Panc1 (cell line): ENCODE measurements at regions not wholly inside any gene's neighbourhood (a gene's known extent, or its start where the extent isn't known, plus 50 kb on each side); places are given as distances from the start of the nearest gene placed in this dataset.

Experiments used
- ATAC-seq: fragments of 200-7000 bp; cut with Tn5 transposase; 2 replicates; pipeline ENCODE4 v1.9.1; 2020; ENCODE audit warnings: mild to moderate bottlenecking, moderate library complexity
- BruUV-seq: library from RNA; stranded (reverse); fragments of 400-500 nt; replicated peaks from 2 replicates; lab custom pipeline; 2021; lab: Mats Ljungman, UMichigan
- CTCF ChIA-PET: fragments of 300-600 bp; sonication (Branson Sonifier 250); formaldehyde crosslinking; loops from one replicate; lab custom pipeline; 2022; ENCODE audit warnings: antibody characterized with exemption; lab: Charles Lee
- POLR2A ChIA-PET: fragments of 300-600 bp; sonication (Branson Sonifier 250); formaldehyde crosslinking; loops from one replicate; lab custom pipeline; 2022; ENCODE audit warnings: antibody characterized with exemption; lab: Charles Lee
- DNase-seq: peaks from one replicate; pipeline ENCODE4 v3.0.0-alpha.2; 2010; ENCODE audit warnings: low read depth, low spot score
- H3K27ac ChIP-seq: 2 replicates; pipeline ENCODE4 v1.5.1; 2011; ENCODE audit warnings: mild to moderate bottlenecking, low read length, inconsistent platforms
- H3K27me3 ChIP-seq: fragments of 200-500 bp; sonication (Bioruptor generic); 2 replicates; pipeline ENCODE4 v1.6.0; 2014; ENCODE audit warnings: low read length, inconsistent platforms; ENCODE audit not compliant: control insufficient read depth, insufficient read depth
- H3K36me3 ChIP-seq: fragments of 200-500 bp; sonication (Bioruptor generic); 2 replicates; pipeline ENCODE4 v1.5.1; 2014; ENCODE audit warnings: inconsistent platforms, mild to moderate bottlenecking, low read length, moderate library complexity; ENCODE audit not compliant: control insufficient read depth, insufficient read depth
- H3K4me1 ChIP-seq: 2 replicates; pipeline ENCODE4 v1.5.1; 2011; ENCODE audit warnings: inconsistent platforms, mild to moderate bottlenecking, low read length, moderate library complexity; ENCODE audit not compliant: control insufficient read depth, insufficient read depth
- H3K4me3 ChIP-seq, 2 experiments: 2 replicates each; pipeline ENCODE4 v1.5.1; 2011 to 2012; ENCODE audit warnings: low read depth in 2 of 2, low read length in 2 of 2, mild to moderate bottlenecking in 2 of 2, inconsistent platforms in 1 of 2, moderate library complexity in 1 of 2
- H3K9me3 ChIP-seq: fragments of 200-500 bp; sonication (Bioruptor generic); 2 replicates; pipeline ENCODE4 v1.5.1; 2014; ENCODE audit warnings: low read depth, mild to moderate bottlenecking, inconsistent platforms, low read length, moderate library complexity; ENCODE audit not compliant: control insufficient read depth, insufficient read depth
- POLR2AphosphoS5 ChIP-seq: IDR thresholded peaks from 2 replicates; pipeline ENCODE4 v1.6.1; 2012; ENCODE audit warnings: mild to moderate bottlenecking, low read depth, low read length, moderate library complexity
- SIN3A ChIP-seq: IDR thresholded peaks from 2 replicates; pipeline ENCODE4 v1.6.1; 2012; ENCODE audit warnings: low read depth, mild to moderate bottlenecking, low read length, moderate library complexity, borderline replicate concordance; ENCODE audit not compliant: insufficient read depth
- TCF7L2 ChIP-seq: IDR thresholded peaks from 2 replicates; pipeline ENCODE4 v1.6.1; 2011; ENCODE audit warnings: mild to moderate bottlenecking, low read depth, low read length, inconsistent platforms
- in situ Hi-C: cut with HindIII; loops from 2 replicates; pipeline ENCODE4 v1.10.0; 2016; ENCODE audit warnings: low sequenced_read_pairs, low pct_unique_long_range_greater_than_20kb
- intact Hi-C: fragments of 100-400 bp; cut with micrococcal nuclease; formaldehyde crosslinking; loops from one replicate; pipeline ENCODE4 v1.10.0; 2022; ENCODE audit not compliant: unreplicated experiment
- TF ChIP-seq, protein P1 (sequence below): fragments of 450-650 bp; IDR thresholded peaks from 2 replicates; pipeline ENCODE4 v1.5.1; 2017; ENCODE audit warnings: mild to moderate bottlenecking
- TF ChIP-seq, protein P2 (sequence below), 2 experiments: IDR thresholded peaks; 2 replicates each; pipeline ENCODE4 v1.6.1; 2011 to 2012; ENCODE audit warnings: low read depth in 2 of 2, control low read depth in 1 of 2, low read length in 1 of 2, mild to moderate bottlenecking in 1 of 2, moderate library complexity in 1 of 2; ENCODE audit not compliant: insufficient read depth in 1 of 2

DNA sequence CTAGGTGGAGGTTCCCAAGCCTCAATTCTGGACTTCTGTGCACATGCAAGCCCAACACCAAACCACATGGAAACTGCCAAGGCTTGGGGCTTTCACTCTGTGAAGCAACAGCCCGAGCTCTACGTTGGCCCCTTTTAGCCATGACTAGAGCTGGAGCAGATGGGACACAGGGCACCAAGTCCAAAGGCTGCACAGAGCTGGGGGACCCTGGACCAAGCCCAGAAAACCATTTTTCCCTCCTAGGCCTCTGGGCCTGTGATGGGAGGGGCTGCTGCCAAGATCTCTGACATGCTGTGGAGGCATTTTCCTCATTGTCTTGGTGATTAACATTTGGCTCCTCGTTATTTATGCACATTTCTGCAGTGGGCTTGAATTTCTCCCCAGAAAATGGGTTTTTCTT lies 258.7 kb upstream of the ACTRT1 start:
- ATAC-seq, result no peak
- POLR2A ChIA-PET, result no interaction called here

DNA sequence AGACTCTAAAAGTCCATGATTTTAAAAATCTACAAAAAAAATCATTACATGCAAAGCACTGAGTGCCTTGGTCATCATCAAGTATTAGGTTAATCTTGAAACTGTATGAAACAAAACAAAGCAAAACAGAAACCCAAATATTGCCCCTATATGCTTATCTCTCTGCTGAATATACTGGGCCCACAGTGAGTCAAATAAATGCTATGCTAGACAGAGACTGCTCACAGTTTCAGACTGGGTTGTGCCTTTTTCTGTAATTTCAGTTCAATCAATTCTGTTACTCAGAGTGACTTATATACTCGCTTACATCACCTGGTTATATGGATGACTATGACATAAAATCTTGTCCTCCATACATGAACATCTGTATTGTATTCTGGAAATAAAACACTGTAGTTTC lies 257.1 kb upstream of the ACTRT1 start:
- no peaks in the 10 kb centered on the region for H3K4me1 ChIP-seq
- intact Hi-C loops (no loop called here), in situ Hi-C loops (no loop called here)
- DNase-seq (no peak), ATAC-seq (no peak)
- H3K27ac ChIP-seq, result no peak overlapping the region
- H3K9me3 ChIP-seq, result no peaks in the 10 kb centered on the region
- no peak for TF ChIP-seq TCF7L2
- TF ChIP-seq, protein P1, sequence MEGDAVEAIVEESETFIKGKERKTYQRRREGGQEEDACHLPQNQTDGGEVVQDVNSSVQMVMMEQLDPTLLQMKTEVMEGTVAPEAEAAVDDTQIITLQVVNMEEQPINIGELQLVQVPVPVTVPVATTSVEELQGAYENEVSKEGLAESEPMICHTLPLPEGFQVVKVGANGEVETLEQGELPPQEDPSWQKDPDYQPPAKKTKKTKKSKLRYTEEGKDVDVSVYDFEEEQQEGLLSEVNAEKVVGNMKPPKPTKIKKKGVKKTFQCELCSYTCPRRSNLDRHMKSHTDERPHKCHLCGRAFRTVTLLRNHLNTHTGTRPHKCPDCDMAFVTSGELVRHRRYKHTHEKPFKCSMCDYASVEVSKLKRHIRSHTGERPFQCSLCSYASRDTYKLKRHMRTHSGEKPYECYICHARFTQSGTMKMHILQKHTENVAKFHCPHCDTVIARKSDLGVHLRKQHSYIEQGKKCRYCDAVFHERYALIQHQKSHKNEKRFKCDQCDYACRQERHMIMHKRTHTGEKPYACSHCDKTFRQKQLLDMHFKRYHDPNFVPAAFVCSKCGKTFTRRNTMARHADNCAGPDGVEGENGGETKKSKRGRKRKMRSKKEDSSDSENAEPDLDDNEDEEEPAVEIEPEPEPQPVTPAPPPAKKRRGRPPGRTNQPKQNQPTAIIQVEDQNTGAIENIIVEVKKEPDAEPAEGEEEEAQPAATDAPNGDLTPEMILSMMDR, result no peak
- no peak for TF ChIP-seq SIN3A
- no peak for TF ChIP-seq POLR2AphosphoS5
- TF ChIP-seq, protein P2, sequence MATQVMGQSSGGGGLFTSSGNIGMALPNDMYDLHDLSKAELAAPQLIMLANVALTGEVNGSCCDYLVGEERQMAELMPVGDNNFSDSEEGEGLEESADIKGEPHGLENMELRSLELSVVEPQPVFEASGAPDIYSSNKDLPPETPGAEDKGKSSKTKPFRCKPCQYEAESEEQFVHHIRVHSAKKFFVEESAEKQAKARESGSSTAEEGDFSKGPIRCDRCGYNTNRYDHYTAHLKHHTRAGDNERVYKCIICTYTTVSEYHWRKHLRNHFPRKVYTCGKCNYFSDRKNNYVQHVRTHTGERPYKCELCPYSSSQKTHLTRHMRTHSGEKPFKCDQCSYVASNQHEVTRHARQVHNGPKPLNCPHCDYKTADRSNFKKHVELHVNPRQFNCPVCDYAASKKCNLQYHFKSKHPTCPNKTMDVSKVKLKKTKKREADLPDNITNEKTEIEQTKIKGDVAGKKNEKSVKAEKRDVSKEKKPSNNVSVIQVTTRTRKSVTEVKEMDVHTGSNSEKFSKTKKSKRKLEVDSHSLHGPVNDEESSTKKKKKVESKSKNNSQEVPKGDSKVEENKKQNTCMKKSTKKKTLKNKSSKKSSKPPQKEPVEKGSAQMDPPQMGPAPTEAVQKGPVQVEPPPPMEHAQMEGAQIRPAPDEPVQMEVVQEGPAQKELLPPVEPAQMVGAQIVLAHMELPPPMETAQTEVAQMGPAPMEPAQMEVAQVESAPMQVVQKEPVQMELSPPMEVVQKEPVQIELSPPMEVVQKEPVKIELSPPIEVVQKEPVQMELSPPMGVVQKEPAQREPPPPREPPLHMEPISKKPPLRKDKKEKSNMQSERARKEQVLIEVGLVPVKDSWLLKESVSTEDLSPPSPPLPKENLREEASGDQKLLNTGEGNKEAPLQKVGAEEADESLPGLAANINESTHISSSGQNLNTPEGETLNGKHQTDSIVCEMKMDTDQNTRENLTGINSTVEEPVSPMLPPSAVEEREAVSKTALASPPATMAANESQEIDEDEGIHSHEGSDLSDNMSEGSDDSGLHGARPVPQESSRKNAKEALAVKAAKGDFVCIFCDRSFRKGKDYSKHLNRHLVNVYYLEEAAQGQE (IDR thresholded peaks at IDR 0.05; ENCODE audit: insufficient read depth in 1 of 2, low read depth in 2 of 2, low read length in 1 of 2), result no peak
- POLR2A ChIA-PET, result no interaction called here
- H3K4me3 ChIP-seq, result no peak overlapping the region
- no peaks in the 10 kb centered on the region for H3K36me3 ChIP-seq
- no TSS peak for BruUV-seq
- CTCF ChIA-PET, result no interaction called here
- H3K27me3 ChIP-seq, result no peaks in the 10 kb centered on the region

More for the DNA sequence above, 258.7 kb upstream of the ACTRT1 start:
- no peak for DNase-seq
- no peak for TF ChIP-seq SIN3A
- no peak for TF ChIP-seq TCF7L2
- TF ChIP-seq, protein P1, result no peak
- TF ChIP-seq, protein P2 (IDR thresholded peaks at IDR 0.05; ENCODE audit: insufficient read depth in 1 of 2, low read depth in 2 of 2, low read length in 1 of 2), result no peak
- Histone ChIP-seq H3K9me3 (no peaks in the 10 kb centered on the region), H3K36me3 (no peaks in the 10 kb centered on the region), H3K4me3 (no peak overlapping the region), H3K4me1 (no peaks in the 10 kb centered on the region), H3K27me3 (no peaks in the 10 kb centered on the region), H3K27ac (no peak overlapping the region)
- CTCF ChIA-PET, result no interaction called here
- in situ Hi-C loops (no loop called here), intact Hi-C loops (no loop called here)
- no TSS peak for BruUV-seq
